SK-N-SH (cell line): ENCODE measurements at regions not wholly inside any gene's neighbourhood (a gene's known extent, or its start where the extent isn't known, plus 50 kb on each side); places are given as distances from the start of the nearest gene placed in this dataset.

ENCODE experiments used
- CTCF ChIA-PET: fragments of 300-600, 350-600 bp; formaldehyde crosslinking; extraction: SDS; loops from one replicate; lab custom pipeline; 2021; lab: Yijun Ruan, JAX
- POLR2A ChIA-PET: fragments of 350-600 bp; sonication (Branson Sonifier 250); formaldehyde crosslinking; extraction: SDS; loops from one replicate; lab custom pipeline; 2020; ENCODE audit warnings: antibody characterized with exemption, inconsistent platforms; lab: Yijun Ruan, JAX
- DNase-seq: peaks from one replicate; pipeline ENCODE4 v3.0.0; 2012
- H2AFZ ChIP-seq: fragments of 200-600 bp; sonication (generic); 2 replicates; pipeline ENCODE4 v1.8.1; 2016; ENCODE audit warnings: antibody characterized with exemption, mild to moderate bottlenecking, low read depth
- H3F3A ChIP-seq: fragments of 200-600 bp; sonication (generic); replicated peaks from 2 replicates; pipeline ENCODE3; 2016; ENCODE audit warnings: antibody characterized with exemption, mild to moderate bottlenecking; ENCODE audit not compliant: insufficient read depth
- H3K27ac ChIP-seq, 2 experiments: fragments of 200-500 bp in 1 of 2; fragments of 200-600 bp in 1 of 2; sonication (Bioruptor generic) in 1 of 2; sonication (generic), shearing (Covaris generic) in 1 of 2; 2 replicates each; pipeline versions ENCODE4 v1.5.1 to v1.6.1; 2014 to 2016; ENCODE audit warnings: low read depth in 2 of 2, inconsistent platforms in 1 of 2, low read length in 1 of 2, mild to moderate bottlenecking in 1 of 2, mixed read lengths in 1 of 2
- H3K27me3 ChIP-seq: fragments of 200-600 bp; sonication (generic), shearing (Covaris generic); 2 replicates; pipeline ENCODE4 v1.6.1; 2016; ENCODE audit warnings: mixed run types; ENCODE audit not compliant: insufficient read depth
- H3K36me3 ChIP-seq, 2 experiments: fragments of 200-500 bp in 1 of 2; fragments of 200-600 bp in 1 of 2; sonication (Bioruptor generic) in 1 of 2; sonication (generic) in 1 of 2; replicated peaks in 1 of 2; 2 replicates each; pipeline versions ENCODE3 to v1.5.1; 2014 to 2016; ENCODE audit warnings: low read length in 1 of 2, mild to moderate bottlenecking in 1 of 2; ENCODE audit not compliant: insufficient read depth in 2 of 2, control insufficient read depth in 1 of 2
- H3K4me1 ChIP-seq, 2 experiments: fragments of 200-500 bp in 1 of 2; fragments of 200-600 bp in 1 of 2; sonication (Bioruptor generic) in 1 of 2; sonication (generic), shearing (Covaris generic) in 1 of 2; 2 replicates each; pipeline versions ENCODE4 v1.5.1 to v1.6.1; 2014 to 2016; ENCODE audit warnings: low read depth in 1 of 2, low read length in 1 of 2, mixed run types in 1 of 2; ENCODE audit not compliant: insufficient read depth in 2 of 2, control insufficient read depth in 1 of 2
- H3K4me2 ChIP-seq: fragments of 200-600 bp; sonication (generic), shearing (Covaris generic); 2 replicates; pipeline ENCODE4 v1.6.1; 2017; ENCODE audit warnings: mixed run types
- H3K4me3 ChIP-seq, 2 experiments: fragments of 200-500 bp in 1 of 2; fragments of 200-600 bp in 1 of 2; sonication (Bioruptor generic) in 1 of 2; sonication (generic), shearing (Covaris generic) in 1 of 2; 2 replicates each; pipeline versions ENCODE4 v1.5.1 to v1.8.1; 2014 to 2016; ENCODE audit warnings: low read depth in 2 of 2, inconsistent platforms in 1 of 2, low read length in 1 of 2, mild to moderate bottlenecking in 1 of 2, mixed read lengths in 1 of 2, moderate library complexity in 1 of 2
- H3K79me2 ChIP-seq: fragments of 200-600 bp; sonication (generic); 2 replicates; pipeline ENCODE4 v1.8.1; 2017; ENCODE audit warnings: mild to moderate bottlenecking; ENCODE audit not compliant: insufficient read depth
- H3K9ac ChIP-seq: fragments of 200-600 bp; sonication (generic); 2 replicates; pipeline ENCODE4 v1.6.1; 2017; ENCODE audit warnings: mixed run types
- H3K9me2 ChIP-seq: fragments of 200-600 bp; sonication (generic); 2 replicates; pipeline ENCODE4 v1.6.1; 2017; ENCODE audit warnings: mixed run types
- H3K9me3 ChIP-seq: fragments of 200-600 bp; sonication (generic); 2 replicates; pipeline ENCODE4 v1.6.1; 2017; ENCODE audit warnings: mixed run types, mild to moderate bottlenecking, moderate library complexity
- H4K20me1 ChIP-seq: fragments of 200-600 bp; sonication (generic); 2 replicates; pipeline ENCODE4 v1.6.1; 2017; ENCODE audit warnings: mild to moderate bottlenecking, mixed run types; ENCODE audit not compliant: insufficient read depth
- CHD2 ChIP-seq: fragments of 150-350 bp; IDR thresholded peaks from 2 replicates; pipeline ENCODE4 v1.6.1; 2018; ENCODE audit warnings: low read length; ENCODE audit not compliant: partially characterized antibody
- CTCF ChIP-seq: fragments of 200-600 bp; sonication (generic); IDR thresholded peaks from 2 replicates; pipeline ENCODE4 v1.6.1; 2017; ENCODE audit warnings: antibody characterized with exemption, mild to moderate bottlenecking, moderate library complexity
- EP300 ChIP-seq, 2 experiments: IDR thresholded peaks; 2 replicates each; pipeline versions ENCODE4 v1.4.0 to v1.6.1; 2012; ENCODE audit warnings: borderline replicate concordance in 1 of 2, low read depth in 1 of 2, low read length in 1 of 2
- FOXJ3 ChIP-seq: sonication (generic); formaldehyde crosslinking; IDR thresholded peaks from 2 replicates; pipeline ENCODE4 v1.5.1; 2020; ENCODE audit warnings: mild to moderate bottlenecking, missing genetic modification reagents
- GABPA ChIP-seq: IDR thresholded peaks from 2 replicates; pipeline ENCODE4 v1.4.0; 2012; ENCODE audit warnings: low read depth, mild to moderate bottlenecking
- GATA2 ChIP-seq: sonication (generic); formaldehyde crosslinking; IDR thresholded peaks from 2 replicates; pipeline ENCODE4 v1.5.0; 2020; ENCODE audit warnings: mild to moderate bottlenecking, missing genetic modification reagents
- IRF3 ChIP-seq: fragments of 150-350 bp; IDR thresholded peaks from 2 replicates; pipeline ENCODE4 v1.6.1; 2016; ENCODE audit warnings: mild to moderate bottlenecking, low read depth, low read length
- MAX ChIP-seq: IDR thresholded peaks from 2 replicates; pipeline ENCODE4 v1.4.0; 2012; ENCODE audit warnings: low read depth
- MXI1 ChIP-seq: IDR thresholded peaks from 2 replicates; pipeline ENCODE4 v1.6.1; 2012; ENCODE audit warnings: mild to moderate bottlenecking, low read depth, low read length, improper control_type of control experiment
- NFIC ChIP-seq: IDR thresholded peaks from 2 replicates; pipeline ENCODE4 v1.4.0; 2012; ENCODE audit warnings: borderline replicate concordance
- PBX3 ChIP-seq: IDR thresholded peaks from 2 replicates; pipeline ENCODE4; 2012
- RAD21 ChIP-seq: IDR thresholded peaks from 2 replicates; pipeline ENCODE4 v1.6.1; 2012; ENCODE audit warnings: mild to moderate bottlenecking, low read length
- RCOR1 ChIP-seq: fragments of 150-350 bp; IDR thresholded peaks from 2 replicates; pipeline ENCODE4 v1.6.1; 2017; ENCODE audit warnings: antibody characterized with exemption, low read length
- REST ChIP-seq: IDR thresholded peaks from 2 replicates; pipeline ENCODE4 v1.6.1; 2012; ENCODE audit warnings: mild to moderate bottlenecking, low read depth, low read length, moderate library complexity
- RXRA ChIP-seq: IDR thresholded peaks from 2 replicates; pipeline ENCODE4 v1.4.0; 2012; ENCODE audit warnings: low read depth, mild to moderate bottlenecking, borderline replicate concordance
- SIN3A ChIP-seq: IDR thresholded peaks from 2 replicates; pipeline ENCODE4 v1.6.1; 2012; ENCODE audit warnings: low read depth, mild to moderate bottlenecking, low read length, moderate library complexity, borderline replicate concordance
- USF1 ChIP-seq: IDR thresholded peaks from 2 replicates; pipeline ENCODE4 v1.4.0; 2012; ENCODE audit warnings: low read depth, borderline replicate concordance
- USF2 ChIP-seq: fragments of 150-350 bp; IDR thresholded peaks from 2 replicates; pipeline ENCODE4 v1.6.1; 2017; ENCODE audit warnings: antibody characterized with exemption, low read length, low read depth, borderline replicate concordance
- YY1 ChIP-seq: IDR thresholded peaks from 2 replicates; pipeline ENCODE4 v1.4.0; 2012; ENCODE audit warnings: low read depth, mild to moderate bottlenecking
- ZBTB33 ChIP-seq: IDR thresholded peaks from 2 replicates; pipeline ENCODE4 v1.4.0; 2012; ENCODE audit warnings: low read depth, borderline replicate concordance
- WGBS: methylation state at CpG from one replicate; pipeline ENCODE4 v1.1.6; 2017; ENCODE audit warnings: low lambda C conversion rate; 5-methylcytosine and 5-hydroxymethylcytosine counted together

GRCh38 chr6:100322886-100323285 is 141.8 kb downstream of the SIM1 start:
- POLR2A ChIA-PET = no interaction called here
- Histone ChIP-seq H3K27ac (no peak overlapping the region), H4K20me1 (no peaks in the 10 kb centered on the region), H3K4me1 (no peaks in the 10 kb centered on the region), H3K4me3 (no peak overlapping the region), H2AFZ (no peak overlapping the region), H3K9me2 (no peaks in the 10 kb centered on the region; the same call in 1 of the 2 replicates), H3K27me3 (no peaks in the 10 kb centered on the region), H3K36me3 (no peaks in the 10 kb centered on the region), H3K9ac (no peak overlapping the region), H3K9me3 (no peaks in the 10 kb centered on the region), H3K4me2 (no peak overlapping the region), H3F3A (no peaks in the 10 kb centered on the region), H3K79me2 (no peaks in the 10 kb centered on the region)
- no peak for DNase-seq
- CTCF ChIA-PET = no interaction called here
- WGBS = 12% methylated on average over 1 of the region's 1 CpG
- no peak for TF ChIP-seq RXRA
- TF ChIP-seq FOXJ3 (CRISPR knock-in tag) = no peak
- no peak for TF ChIP-seq USF2
- no peak for TF ChIP-seq YY1
- TF ChIP-seq IRF3 = no peak
- no peak for TF ChIP-seq CHD2
- no peak for TF ChIP-seq RCOR1
- no peak for TF ChIP-seq PBX3
- TF ChIP-seq SIN3A = no peak
- TF ChIP-seq EP300 (IDR thresholded peaks at IDR 0.05; ENCODE audit: borderline replicate concordance in 1 of 2, low read depth in 1 of 2, low read length in 1 of 2) = no peak
- no peak for TF ChIP-seq CTCF
- no peak for TF ChIP-seq MXI1
- no peak for TF ChIP-seq NFIC
- TF ChIP-seq MAX = no peak
- no peak for TF ChIP-seq REST
- TF ChIP-seq ZBTB33 = no peak
- no peak for TF ChIP-seq GATA2
- TF ChIP-seq GABPA = no peak
- TF ChIP-seq RAD21 = no peak
- TF ChIP-seq USF1 = no peak
